GM13976 (cell line): ENCODE measurements at regions not wholly inside any gene's neighbourhood (a gene's known extent, or its start where the extent isn't known, plus 50 kb on each side); places are given as distances from the start of the nearest gene placed in this dataset.
"Not testable (repeated sequence)": the region's sequence is repeated elsewhere in the genome, so short reads cannot be mapped to it uniquely, and the experiment has no call there.

Experiments
- DNase-seq: peaks from one replicate; pipeline ENCODE4 v3.0.0; 2012; ENCODE audit warnings: low spot score
- in situ Hi-C: fragments of 300-500 bp; cut with MboI; formaldehyde crosslinking; loops from one replicate; pipeline ENCODE4 v1.12.0; 2022; ENCODE audit warnings: low sequenced_read_pairs, mixed read lengths, inconsistent platforms; ENCODE audit not compliant: unreplicated experiment
- TF ChIP-seq, protein P1 (sequence below): IDR thresholded peaks from 2 replicates; pipeline ENCODE4 v1.5.1; 2012; ENCODE audit warnings: borderline replicate concordance, mild to moderate bottlenecking; ENCODE audit not compliant: insufficient read depth; ENCODE audit errors: extremely low read depth, missing control alignments, control extremely low read depth

DNA sequence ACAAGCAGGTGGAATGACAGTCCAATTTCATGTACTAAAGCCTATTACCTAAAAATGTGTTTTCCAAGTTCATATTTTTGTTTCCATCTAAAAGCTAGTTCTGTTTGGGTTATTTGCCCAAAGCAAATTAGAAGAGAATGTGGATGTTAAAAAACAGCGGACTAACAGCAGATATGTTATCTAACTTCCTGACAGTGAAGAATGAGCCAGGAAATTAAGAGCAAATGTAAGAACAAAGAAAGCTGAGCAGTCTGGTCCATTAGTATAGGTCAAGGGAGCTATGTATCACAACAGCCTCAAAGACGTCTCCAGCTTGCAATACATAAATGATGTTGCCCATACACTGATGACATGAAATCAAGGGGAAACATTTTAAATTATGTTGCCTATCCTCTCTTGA lies 145.5 kb upstream of the PLD5 start:
- no peak for DNase-seq
- in situ Hi-C loops: no loop called here
- TF ChIP-seq, protein P1, sequence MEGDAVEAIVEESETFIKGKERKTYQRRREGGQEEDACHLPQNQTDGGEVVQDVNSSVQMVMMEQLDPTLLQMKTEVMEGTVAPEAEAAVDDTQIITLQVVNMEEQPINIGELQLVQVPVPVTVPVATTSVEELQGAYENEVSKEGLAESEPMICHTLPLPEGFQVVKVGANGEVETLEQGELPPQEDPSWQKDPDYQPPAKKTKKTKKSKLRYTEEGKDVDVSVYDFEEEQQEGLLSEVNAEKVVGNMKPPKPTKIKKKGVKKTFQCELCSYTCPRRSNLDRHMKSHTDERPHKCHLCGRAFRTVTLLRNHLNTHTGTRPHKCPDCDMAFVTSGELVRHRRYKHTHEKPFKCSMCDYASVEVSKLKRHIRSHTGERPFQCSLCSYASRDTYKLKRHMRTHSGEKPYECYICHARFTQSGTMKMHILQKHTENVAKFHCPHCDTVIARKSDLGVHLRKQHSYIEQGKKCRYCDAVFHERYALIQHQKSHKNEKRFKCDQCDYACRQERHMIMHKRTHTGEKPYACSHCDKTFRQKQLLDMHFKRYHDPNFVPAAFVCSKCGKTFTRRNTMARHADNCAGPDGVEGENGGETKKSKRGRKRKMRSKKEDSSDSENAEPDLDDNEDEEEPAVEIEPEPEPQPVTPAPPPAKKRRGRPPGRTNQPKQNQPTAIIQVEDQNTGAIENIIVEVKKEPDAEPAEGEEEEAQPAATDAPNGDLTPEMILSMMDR: no peak

DNA sequence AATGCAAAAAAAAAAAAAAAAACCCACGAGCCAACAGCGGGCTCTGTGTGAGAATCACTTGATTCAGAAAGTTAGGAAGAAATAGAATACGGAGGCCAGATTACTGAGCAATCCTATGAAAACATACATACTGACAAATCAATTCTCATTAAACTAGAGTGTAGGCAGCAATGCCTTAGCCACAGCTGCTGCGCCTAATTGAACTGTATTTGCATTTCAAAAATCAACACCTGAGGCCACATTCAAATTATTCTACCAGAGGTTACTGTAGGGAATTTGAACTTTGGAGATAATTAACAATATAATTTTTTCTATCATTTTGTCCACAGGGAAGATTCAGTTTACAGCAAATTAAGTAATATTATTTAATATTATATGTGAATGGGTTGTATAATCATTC lies 138.4 kb upstream of the PLD5 start:
- in situ Hi-C loops: no loop called here
- TF ChIP-seq, protein P1: no peak
- no peak for DNase-seq

DNA sequence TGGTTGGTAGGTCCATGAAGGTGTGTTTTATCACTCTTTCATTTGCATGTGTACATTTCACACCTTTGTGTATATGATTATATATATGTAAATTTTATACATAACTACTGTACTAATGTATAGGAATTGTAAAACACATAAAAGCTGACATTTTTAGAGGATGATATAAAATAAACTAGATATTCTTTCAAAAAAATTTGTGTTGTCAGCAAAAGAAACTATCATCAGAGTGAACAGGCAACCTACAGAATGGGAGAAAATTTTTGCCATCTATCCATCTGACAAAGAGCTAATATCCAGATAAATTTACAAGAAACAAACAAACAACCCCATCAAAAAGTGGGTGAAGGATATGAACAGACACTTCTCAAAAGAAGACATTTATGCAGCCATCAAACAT lies 129.3 kb upstream of the PLD5 start:
- in situ Hi-C loops, DNase-seq: not testable (repeated sequence)

DNA sequence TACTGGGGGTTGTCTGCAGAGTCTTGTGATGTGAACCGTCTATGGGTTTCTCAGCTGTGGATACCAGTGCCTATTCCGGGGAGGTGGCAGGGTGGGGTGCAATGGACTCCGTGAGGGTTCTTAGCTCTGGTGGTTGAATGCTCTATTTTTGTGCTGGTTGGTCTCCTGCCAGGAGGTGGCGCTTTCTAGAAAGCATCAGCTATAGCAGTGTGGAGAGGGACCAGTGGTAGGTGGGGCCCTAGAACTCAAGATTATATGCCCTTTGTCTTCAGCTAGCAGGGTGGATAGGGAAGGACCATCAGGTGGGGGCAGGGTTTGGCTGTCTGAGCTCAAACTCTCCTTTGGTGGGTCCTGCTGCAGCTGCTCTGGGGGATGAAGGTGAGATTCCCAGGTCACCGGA lies 127.3 kb upstream of the PLD5 start:
- DNase-seq: no peak
- TF ChIP-seq, protein P1: no peak
- in situ Hi-C loops: no loop called here

- in situ Hi-C loops: no loop called here
- TF ChIP-seq, protein P1: no peak
- no peak for DNase-seq
These were observed 117.0 kb upstream of the PLD5 start for GRCh38 chr1:242641461-242641860.

DNA sequence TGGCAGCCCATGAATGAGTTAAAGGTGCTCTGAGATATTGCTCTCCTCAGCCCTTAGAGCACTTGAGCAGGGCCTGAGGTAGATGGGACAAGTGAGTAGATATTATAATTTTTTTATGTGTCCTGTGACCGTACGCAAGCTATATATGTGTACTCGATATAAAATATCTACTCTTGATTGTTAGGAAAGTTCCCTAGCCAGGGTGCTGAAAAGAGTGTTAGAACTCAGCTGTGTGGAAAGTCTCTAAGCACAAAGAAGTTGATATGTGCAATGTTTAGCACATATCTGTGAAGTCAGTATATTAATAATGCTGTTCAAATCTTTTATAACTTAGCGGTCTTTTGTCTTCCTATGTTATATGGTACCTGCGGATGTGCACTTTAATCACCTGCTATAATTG lies 114.6 kb upstream of the PLD5 start:
- in situ Hi-C loops: no loop called here
- DNase-seq: no peak

GRCh38 chr1:242634732-242635131 lies 110.2 kb upstream of the PLD5 start:
- TF ChIP-seq, protein P1: no peak

More for the DNA sequence above, 114.6 kb upstream of the PLD5 start:
- TF ChIP-seq, protein P1: no peak

More at GRCh38 chr1:242634732-242635131, 110.2 kb upstream of the PLD5 start:
- in situ Hi-C loops: no loop called here
- no peak for DNase-seq
